Hematopoietic multipotent progenitor cell treated with erythropoietin and hydrocortisone succinate and interleukin-3 and kit ligand, for 8 days (in vitro differentiated cells): ENCODE measurements at regions not wholly inside any gene's neighbourhood (a gene's known extent, or its start where the extent isn't known, plus 50 kb on each side); places are given as distances from the start of the nearest gene placed in this dataset.
"Not testable (repeated sequence)": the region's sequence is repeated elsewhere in the genome, so short reads cannot be mapped to it uniquely, and the experiment has no call there.

ENCODE experiments used
- DNase-seq: peaks from one replicate; pipeline ENCODE4 v3.0.0-alpha.2; 2015

DNA sequence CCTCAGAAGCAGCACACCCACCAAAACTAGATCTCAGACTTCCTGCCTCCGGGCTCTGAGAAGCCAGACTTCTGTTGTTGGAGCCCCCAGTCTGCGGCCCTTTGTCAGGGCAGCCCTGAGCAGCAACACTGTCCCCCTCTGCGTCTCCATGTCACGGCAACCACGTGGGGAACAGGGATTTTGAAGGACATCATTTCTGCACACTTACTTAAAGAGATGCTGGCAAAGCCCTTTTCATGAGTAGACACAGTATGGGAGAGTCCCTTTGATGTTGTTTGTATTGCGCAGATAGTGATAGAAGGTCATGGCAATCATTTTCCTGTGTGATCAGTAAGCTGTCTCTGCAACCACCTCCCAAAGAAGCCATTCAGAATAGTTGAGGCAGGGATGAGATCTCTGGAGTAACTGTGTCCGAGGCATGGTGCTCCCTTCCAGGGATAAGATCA is 69.1 kb upstream of the ID2 start:
- DNase-seq, result no peak

DNA sequence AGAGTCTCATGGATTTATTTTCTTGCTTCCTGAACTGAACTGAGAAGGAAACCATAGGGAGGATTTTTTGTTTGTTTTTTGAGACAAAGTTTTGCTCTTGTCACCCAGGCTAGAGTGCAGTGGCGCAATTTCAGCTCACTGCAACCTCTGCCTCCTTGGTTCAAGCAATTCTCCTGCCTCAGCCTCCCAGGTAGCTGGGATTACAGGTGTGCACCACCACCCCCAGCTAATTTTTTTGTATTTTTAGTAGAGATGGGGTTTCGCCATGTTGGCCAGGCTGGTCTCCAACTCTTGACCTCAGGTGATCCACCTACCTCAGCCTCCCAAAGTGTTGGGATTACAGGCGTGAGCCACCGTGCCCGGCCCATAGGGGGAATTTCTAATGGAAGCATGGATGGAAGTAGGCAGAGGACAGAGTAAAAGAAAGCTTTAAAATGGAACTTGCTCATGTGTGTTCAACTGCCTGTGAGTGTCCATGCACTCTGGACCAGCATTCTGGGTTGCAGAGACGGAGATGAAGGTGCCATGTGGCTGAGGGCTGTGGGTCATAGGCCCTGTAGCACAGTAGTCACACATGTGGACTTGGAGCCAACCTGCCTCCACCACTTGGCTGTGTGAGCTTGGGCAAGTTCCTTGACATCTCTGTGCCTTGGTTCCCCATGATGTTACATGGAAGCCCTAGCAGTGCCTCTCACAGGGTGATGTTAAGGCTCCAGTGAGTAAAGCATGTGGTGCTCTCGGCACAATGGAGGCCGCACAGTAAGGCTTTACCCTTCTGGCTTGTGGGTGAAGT is 68.5 kb upstream of the ID2 start:
- not testable (repeated sequence) for DNase-seq

DNA sequence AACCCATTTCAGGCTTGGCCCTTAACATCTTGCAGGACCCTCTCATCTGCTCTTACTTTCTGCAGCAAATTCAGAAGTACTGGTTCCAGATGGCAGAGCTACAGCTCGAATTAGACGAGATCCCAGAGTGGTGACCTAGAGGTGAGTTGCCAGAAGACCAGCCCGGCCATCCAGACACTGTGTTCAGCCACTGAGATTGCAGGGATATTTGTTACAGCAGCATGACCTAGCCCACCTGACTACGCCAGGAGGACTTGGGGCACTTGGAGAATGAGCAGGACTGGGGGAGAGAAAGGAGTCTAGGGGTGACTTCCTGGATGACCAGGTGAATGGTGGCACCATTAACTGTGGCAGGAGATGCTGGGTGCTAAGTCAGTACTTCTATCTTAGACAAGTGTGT is 67.2 kb upstream of the ID2 start:
- DNase-seq, result no peak

- DNase-seq, result no peak
Measured at GRCh38 chr2:8615252-8615575, 66.6 kb upstream of the ID2 start.

DNA sequence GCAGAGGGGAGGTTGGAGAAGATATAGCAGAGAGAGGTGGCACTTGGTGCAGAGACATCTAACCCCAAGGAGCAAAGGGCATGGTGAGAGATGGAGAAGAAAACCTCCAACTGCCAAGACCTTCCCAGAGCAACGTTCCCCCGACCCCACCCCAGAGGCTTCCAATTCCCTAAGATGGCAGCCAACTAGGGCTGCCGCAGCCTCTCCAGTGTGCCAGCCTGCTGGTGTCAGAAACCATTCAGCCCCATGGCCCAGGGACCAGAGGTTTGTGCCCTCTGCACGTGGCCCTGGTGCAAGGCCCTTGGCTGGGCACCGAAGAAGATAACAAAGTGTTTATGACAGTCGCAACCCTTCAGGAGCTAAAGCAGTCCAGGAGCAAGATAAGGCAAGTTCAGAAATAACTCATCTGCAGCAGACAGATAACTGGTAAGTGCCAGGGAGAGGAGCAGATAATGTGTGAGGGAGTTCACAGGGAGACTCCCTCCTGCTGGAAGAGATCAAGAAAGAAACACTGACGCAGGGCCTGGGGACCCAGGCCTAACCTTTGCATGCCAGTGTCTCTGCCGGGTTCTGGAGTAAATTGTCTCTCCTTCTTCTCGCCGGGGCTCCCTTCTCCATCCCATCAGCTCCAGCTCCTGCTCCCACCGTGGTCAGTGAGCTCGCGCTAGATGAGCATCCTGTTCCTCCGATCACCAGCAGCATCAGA is 66.1 kb upstream of the ID2 start:
- peak; percentile 98 for DNase-seq

- no peak for DNase-seq
Measured at GRCh38 chr2:8617048-8617447, 64.8 kb upstream of the ID2 start.

GRCh38 chr2:8617590-8617989 is 64.3 kb upstream of the ID2 start:
- DNase-seq, result no peak

GRCh38 chr2:8619071-8619470 is 62.8 kb upstream of the ID2 start:
- DNase-seq, result no peak

DNA sequence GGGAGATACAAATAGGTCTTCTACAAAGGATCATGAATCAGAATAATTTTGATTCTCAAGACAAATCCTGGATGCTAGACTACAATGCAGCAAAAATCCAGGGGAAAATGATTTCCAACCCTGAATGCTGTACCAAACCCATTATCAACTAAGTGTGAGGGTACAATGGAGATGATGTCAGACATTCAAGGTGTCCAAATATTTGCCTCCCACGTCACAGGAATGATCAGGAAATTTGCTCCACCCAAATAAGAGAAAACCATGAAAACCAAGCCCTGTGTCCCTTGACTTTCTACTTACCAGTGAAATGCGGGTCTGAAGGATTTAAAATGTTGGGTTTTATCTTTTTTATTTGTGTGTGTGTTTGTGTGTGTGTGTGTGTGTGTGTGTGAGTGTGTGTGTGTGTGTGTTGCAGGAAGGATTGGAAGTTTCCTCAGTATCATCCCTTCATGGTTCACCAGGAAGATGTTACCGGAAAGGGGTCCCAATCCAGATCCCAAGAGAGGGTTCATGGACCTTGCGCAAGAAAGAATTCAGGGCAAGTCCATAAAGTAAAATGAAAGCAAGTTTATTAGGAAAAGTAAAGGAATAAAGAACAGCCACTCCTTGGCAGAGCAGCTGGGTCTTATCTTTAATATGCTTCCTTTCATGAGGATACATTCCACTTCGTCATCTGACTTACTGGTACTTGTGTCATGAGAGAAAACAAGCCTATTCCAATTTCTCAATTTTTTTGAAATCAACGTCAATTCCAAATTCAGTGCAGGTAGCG is 61.1 kb upstream of the ID2 start:
- DNase-seq, result no peak

DNA sequence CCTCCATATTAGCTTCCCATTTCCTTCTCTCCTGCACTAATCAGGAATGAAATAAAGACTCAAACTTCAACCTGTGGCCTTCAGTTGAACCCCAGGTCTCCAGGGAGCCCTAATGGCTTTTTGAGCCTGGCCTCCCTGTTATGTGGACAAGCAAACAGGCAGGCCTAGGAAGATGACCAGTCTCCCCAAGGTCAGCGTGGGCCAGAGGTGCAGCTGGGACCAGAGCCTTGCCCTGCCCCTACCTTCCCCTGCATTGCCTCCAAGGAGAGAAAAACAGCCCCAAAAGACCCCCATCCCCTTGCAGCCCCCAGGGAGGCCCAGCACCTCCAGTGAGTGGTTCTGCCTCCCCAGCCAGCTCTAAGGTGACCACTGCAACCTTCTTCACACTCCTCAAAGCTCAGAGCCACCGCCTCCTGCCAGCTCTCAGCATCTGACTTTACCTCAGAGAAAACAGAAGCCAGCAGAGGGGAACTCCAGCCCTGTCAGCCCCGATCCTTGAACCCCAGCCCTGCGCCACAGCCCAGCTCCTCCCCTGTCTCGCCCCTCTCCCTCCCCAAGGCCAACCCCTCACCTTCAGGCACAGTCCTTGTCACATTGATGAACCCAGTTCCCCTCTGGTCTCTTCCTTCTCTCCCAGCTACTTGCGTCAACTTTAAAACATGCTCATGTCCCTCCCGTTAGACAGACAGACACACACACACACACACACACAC is 59.5 kb upstream of the ID2 start:
- DNase-seq, result no peak

DNA sequence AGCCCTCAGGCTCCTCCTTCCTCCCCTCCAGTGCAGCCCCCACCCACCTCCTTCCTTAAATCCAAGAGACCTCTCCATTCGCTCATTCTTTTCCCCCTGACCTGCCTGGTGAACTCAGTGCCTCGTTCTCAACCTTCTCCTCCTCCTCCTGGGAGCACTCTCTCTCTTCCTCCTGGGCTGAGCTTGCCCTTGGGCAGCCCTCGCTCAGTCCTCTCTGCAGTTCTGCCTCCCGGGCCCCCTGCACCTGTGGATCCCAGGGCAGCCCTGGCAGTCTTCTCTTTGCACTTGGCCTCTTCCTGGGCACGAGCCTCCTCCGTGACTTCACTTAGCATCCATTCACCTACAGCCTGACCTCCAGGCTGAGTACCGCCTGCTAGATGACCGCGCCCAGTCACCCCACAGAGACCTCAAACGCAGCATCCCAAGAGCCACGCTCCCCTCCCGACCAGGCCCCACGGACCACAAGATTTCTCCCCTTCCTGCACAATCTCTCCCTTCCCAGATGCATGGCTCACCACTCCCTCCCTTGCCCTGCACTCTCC is 58.9 kb upstream of the ID2 start:
- no peak for DNase-seq

- DNase-seq, result no peak
Measured at GRCh38 chr2:8623576-8623957, 58.3 kb upstream of the ID2 start.

GRCh38 chr2:8623958-8624591 is 57.8 kb upstream of the ID2 start:
- peak; percentile 49 for DNase-seq

GRCh38 chr2:8624855-8625398 is 56.9 kb upstream of the ID2 start:
- DNase-seq, result no peak

DNA sequence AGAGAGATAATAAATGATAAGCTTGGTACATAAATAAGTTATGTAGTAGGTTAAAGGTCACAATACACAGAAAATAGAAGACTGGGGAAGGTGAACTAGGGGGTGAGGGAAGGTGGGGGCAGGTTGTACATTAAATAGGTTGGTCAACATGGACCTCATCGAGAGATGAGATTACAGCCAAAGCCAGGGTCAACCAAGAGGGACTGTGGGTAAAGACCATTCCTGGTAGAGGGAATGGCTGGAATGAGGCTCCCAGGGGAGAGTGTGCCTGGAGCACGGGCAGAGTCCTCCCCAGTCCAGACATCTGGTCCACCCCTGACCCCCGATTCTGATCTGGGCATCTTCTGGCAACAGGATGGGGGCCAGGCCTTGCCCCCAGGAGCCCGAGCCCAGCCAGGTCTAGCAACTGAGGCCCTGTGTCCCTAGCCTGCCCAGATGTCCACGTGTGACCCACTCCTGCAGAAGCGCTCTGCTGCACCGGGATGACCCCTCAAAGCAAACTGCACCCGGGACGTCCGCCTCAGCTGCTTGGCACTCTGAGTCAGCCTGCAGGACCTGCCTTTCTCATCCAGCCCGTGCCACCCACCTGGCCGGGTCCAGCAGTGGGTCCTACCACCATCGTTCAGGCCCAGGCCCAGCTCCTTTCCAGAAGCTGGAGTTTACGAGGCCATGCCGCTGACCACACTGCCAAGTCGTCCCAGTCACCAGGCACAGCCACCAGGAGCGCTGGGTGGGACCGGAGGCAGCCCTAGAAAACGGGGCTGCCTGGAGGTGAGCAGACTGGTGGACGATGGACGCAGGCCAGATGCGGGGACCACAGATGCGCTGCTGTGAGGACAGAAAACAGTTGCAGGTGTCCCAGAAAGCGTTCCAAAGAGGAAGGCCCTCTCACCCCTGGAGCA is 56.2 kb upstream of the ID2 start:
- no peak for DNase-seq

DNA sequence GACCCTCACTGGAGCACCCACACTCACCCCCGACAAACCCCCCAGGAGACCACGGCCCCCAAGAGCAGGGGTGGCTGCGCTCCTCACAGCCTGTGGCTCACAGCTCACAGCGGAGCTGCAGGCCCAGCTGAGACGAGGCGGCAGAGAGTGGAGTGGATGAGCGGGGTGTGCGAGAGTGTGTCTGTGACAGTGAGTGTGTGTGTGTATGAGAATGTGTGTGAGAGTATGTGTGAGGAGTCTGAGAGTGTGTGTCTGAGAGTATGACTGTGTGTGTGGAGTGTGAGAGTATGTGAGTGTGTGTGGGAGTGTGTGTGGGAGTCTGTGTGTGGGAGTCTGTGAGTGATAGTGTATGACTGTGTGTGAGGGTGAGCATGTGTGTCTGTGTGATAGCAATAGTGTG is 55.3 kb upstream of the ID2 start:
- DNase-seq, result no peak

DNA sequence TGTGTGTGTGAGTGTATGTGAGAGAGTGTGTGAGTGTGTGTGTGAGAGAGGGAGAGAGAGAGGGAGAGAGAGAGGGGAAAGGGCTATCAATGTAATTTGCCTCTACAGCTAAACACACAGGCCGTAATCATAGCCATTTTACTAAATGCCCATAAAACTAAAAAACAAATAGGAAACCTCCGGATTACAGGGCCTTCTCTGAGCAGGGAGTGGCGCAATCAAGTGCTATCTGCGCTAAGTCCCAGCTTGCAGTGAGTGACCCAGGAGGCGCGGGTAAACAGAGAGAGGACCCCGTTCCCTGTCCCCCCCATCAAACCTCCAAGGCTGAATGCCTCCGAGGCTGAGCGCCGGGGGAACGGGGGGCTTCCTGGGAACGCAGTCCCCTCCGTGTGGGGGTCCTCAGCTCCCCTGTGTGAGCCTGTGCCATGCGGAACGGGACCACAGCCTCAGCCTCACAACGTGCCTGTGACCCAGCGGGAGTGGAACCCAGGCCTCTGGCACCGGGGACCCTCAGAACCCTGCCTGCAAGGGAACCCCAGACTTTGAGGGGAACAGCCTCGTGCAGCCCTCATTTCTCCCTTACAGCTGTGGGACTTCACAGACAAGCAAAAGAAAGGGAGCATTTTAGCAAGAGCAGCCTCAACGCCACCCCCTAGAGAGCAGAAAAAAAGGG is 54.7 kb upstream of the ID2 start:
- DNase-seq, result no peak

GRCh38 chr2:8627692-8628085 is 54.2 kb upstream of the ID2 start:
- no peak for DNase-seq

GRCh38 chr2:8628179-8628865 is 53.5 kb upstream of the ID2 start:
- no peak for DNase-seq

GRCh38 chr2:8628866-8629209 is 53.0 kb upstream of the ID2 start:
- no peak for DNase-seq
